Duodenal mucosa (tissue), 2 donors: ENCODE measurements at regions not wholly inside any gene's neighbourhood (a gene's known extent, or its start where the extent isn't known, plus 50 kb on each side); places are given as distances from the start of the nearest gene placed in this dataset.

Experiments used
- H3K27ac ChIP-seq: one replicate; pipeline ENCODE4 v1.7.0; 2013; ENCODE audit warnings: low read depth, low read length
- H3K27me3 ChIP-seq, 2 donors: one replicate each; pipeline ENCODE4 v1.7.0; 2013; ENCODE audit warnings: low read length in 2 of 2, control low read depth in 1 of 2; ENCODE audit not compliant: insufficient read depth in 2 of 2, control insufficient read depth in 1 of 2
- H3K36me3 ChIP-seq, 2 donors: one replicate each; pipeline ENCODE4 v1.7.0; 2013; ENCODE audit warnings: low read length in 2 of 2, control low read depth in 1 of 2; ENCODE audit not compliant: insufficient read depth in 2 of 2, control insufficient read depth in 1 of 2
- H3K4me1 ChIP-seq, 2 donors: one replicate each; pipeline ENCODE4 v1.7.0; 2013; ENCODE audit warnings: low read length in 2 of 2, control low read depth in 1 of 2; ENCODE audit not compliant: insufficient read depth in 2 of 2, control insufficient read depth in 1 of 2
- H3K4me3 ChIP-seq, 2 donors: one replicate each; pipeline ENCODE4 v1.7.0; 2013; ENCODE audit warnings: low read length in 2 of 2, low read depth in 1 of 2
- H3K9ac ChIP-seq, 2 donors: one replicate each; pipeline ENCODE4 v1.7.0; 2013; ENCODE audit warnings: low read length in 2 of 2, low read depth in 1 of 2
- H3K9me3 ChIP-seq, 2 donors: one replicate each; pipeline ENCODE4 v1.7.0; 2013; ENCODE audit warnings: low read length in 2 of 2, control low read depth in 1 of 2; ENCODE audit not compliant: control insufficient read depth in 1 of 2

DNA sequence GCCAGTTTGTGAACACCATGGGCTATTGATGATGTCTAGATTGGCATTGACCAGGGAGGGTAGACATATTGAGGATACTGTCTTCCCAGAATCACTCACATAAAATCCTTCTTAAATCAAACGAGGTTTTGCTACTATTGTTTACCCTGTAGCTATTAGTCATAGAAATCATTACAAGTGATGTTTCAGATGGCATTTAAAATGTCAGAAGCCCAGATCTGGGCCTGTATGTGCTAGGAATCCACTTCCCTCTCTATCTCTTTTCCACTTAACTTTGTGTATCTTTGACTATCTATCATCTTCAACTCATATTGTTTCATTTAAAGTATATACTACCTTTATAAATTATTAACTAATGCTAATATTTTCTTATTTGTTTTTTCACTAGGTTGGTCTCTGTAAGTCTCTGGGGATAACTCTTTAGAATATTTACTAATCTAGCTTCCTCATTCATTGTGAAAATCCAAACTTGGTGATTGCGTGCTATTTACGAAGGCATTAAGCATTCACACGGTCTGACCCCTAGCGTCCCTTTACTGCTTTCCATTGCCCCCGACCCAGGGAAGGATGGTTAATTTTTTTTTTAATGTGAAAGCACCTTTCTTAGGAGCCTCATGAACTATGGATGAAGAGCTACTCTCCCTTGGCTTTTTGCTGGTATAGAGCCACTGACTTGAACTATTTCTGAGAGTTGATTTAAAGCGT lies 281.8 kb downstream of the GPATCH2 start:
- Histone ChIP-seq H3K27me3 (no peaks in the 10 kb centered on the region), H3K27ac (no peak overlapping the region), H3K9me3 (no peaks in the 10 kb centered on the region), H3K4me1 (no peaks in the 10 kb centered on the region), H3K4me3 (no peak overlapping the region), H3K36me3 (no peaks in the 10 kb centered on the region), H3K9ac (no peak overlapping the region)

DNA sequence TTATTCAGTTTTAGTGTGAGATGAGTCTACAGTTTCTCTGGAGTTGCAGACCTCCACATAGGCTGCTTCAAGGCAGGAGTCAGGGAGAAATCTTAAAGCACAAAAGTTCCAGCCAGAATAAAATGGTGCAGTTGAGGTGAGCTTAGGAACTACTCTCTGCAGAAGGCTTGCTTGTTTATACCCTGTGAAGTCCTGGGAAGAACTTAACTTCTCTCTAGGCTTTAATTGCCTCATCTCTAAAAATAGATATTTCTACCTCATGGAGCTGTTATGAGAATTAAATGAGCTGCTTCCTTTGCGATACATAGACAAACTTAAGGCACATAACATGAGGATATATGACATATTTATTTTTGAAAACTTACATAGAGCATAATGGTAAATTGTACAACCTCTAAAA lies 286.2 kb downstream of the GPATCH2 start:
- Histone ChIP-seq H3K27me3 (no peaks in the 10 kb centered on the region), H3K9me3 (no peaks in the 10 kb centered on the region), H3K4me3 (no peak overlapping the region), H3K36me3 (no peaks in the 10 kb centered on the region), H3K9ac (no peak overlapping the region), H3K4me1 (no peaks in the 10 kb centered on the region), H3K27ac (no peak overlapping the region)

DNA sequence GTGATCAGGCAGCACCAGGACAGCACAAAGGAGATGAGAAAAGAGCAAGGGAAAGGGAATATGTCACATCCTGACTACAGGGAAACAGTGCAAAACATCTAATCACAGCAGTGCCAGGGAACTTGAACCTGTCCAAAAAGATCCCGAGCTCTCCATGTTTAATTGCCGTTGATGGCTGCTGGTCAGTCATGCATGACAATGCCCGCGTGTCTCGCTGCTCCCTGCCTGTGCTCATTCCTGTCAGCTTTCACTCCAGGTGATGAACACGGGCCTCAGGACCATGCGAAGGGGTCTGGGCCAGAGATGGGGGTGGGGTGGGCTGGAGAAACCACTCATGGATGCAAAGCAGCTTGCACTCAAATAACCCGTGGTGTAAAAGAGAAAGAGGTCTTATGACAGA lies 287.0 kb downstream of the GPATCH2 start:
- Histone ChIP-seq H3K4me1 (no peaks in the 10 kb centered on the region), H3K36me3 (no peaks in the 10 kb centered on the region), H3K27ac (no peak overlapping the region), H3K27me3 (no peaks in the 10 kb centered on the region), H3K9ac (no peak overlapping the region), H3K9me3 (no peaks in the 10 kb centered on the region), H3K4me3 (no peak overlapping the region)

DNA sequence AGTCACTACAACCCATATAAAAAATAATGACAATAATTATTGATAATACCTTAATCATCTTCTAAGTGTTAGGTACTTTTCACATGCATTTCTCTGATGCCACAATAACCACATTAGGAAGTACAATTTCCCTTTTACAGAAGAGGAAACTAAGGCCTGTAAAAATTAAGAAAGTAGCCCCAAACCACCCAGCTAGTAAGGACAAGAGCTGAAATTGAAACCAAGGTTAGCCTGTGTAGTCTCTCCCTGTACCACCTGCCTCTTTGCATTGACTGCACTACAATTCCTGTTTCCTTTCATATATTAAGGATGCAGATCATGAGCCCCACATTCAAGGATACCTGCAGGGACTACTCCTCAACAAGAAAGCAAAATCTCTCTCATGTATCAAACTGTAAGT lies 288.8 kb downstream of the GPATCH2 start:
- no peak overlapping the region for H3K27ac ChIP-seq
- no peaks in the 10 kb centered on the region for H3K36me3 ChIP-seq
- no peaks in the 10 kb centered on the region for H3K27me3 ChIP-seq
- H3K9me3 ChIP-seq = no peaks in the 10 kb centered on the region
- no peak overlapping the region for H3K9ac ChIP-seq
- H3K4me1 ChIP-seq = no peaks in the 10 kb centered on the region
- H3K4me3 ChIP-seq = no peak overlapping the region

DNA sequence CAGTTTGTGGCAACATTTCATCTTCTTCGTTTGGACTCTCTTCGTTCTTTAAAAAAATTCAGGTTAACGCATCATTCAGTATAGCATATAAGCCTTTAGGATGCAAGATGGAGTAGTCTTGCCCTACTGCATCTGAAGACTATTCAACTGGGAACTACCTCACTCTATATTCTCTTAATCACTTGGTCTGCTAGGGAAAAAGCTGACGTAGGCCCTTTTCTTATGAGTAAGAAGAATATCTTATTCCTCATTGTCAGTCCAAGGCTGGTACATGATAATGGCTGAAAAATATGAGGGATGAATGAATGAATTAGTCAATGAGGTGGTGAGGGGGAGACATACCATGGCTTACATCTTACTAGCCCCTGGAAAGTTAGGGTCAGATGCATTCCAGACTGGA lies 294.2 kb downstream of the GPATCH2 start:
- no peaks in the 10 kb centered on the region for H3K4me1 ChIP-seq
- H3K36me3 ChIP-seq = no peaks in the 10 kb centered on the region
- H3K4me3 ChIP-seq = no peak overlapping the region
- no peaks in the 10 kb centered on the region for H3K27me3 ChIP-seq
- H3K27ac ChIP-seq = no peak overlapping the region
- no peaks in the 10 kb centered on the region for H3K9me3 ChIP-seq
- H3K9ac ChIP-seq = no peak overlapping the region

DNA sequence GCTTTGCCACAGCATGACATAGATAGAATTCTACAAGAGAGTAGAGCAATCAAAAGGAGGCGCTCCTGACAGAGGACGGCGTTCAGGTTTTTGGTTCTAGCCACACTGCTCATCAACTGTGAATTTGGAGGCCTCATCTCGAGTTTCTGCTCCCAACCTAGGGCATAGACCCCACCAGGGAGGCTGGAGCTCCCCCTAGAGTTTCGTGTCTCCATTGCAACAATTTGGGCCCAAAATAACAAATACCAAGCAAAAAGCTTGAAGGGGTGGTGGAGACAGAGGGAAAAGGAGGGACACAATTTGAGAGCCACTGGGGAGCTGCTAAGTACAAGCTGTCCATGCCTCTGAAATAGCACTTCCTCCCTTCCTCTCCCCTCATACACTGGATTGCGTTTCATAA lies 297.0 kb downstream of the GPATCH2 start:
- H3K4me1 ChIP-seq = no peaks in the 10 kb centered on the region
- no peak overlapping the region for H3K9ac ChIP-seq
- peaks cover 0 to 7% of the 10 kb centered on the region in 2 donors for H3K9me3 ChIP-seq
- no peaks in the 10 kb centered on the region for H3K27me3 ChIP-seq
- H3K27ac ChIP-seq = no peak overlapping the region
- H3K4me3 ChIP-seq = no peak overlapping the region
- no peaks in the 10 kb centered on the region for H3K36me3 ChIP-seq

DNA sequence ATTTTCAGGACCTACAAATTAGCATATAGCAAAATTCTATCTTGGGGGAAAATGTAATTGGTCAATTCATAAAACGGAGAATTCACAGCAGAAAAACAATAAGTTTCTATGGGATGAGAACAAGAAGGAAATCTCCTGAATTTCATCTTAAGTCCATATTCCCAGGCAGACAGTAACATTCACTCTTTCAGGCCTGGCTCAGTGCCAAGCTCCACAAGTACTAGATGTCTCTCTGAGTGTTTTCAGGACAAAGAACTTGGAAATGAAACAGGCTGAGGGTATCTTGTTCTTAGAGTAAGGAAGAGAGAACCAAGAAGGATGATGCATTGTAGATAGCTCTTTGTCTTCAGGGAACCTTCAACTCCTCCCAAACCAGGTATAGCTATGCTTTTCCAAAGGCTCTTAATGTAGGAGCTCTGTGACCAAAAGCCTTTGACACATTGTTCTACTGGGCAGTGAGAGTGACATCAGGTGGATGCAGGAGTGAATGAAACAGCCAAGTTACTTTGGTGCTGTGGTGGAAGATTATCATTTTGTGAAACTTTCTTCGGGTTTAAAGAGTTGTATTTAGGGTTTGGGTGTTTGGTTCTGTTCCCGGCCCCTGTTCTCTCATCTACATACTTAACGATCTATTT lies 298.3 kb downstream of the GPATCH2 start:
- Histone ChIP-seq H3K4me1 (no peaks in the 10 kb centered on the region), H3K9ac (no peak overlapping the region), H3K36me3 (no peaks in the 10 kb centered on the region), H3K27me3 (no peaks in the 10 kb centered on the region), H3K9me3 (peaks cover 0 to 7% of the 10 kb centered on the region in 2 donors), H3K27ac (no peak overlapping the region), H3K4me3 (no peak overlapping the region)

DNA sequence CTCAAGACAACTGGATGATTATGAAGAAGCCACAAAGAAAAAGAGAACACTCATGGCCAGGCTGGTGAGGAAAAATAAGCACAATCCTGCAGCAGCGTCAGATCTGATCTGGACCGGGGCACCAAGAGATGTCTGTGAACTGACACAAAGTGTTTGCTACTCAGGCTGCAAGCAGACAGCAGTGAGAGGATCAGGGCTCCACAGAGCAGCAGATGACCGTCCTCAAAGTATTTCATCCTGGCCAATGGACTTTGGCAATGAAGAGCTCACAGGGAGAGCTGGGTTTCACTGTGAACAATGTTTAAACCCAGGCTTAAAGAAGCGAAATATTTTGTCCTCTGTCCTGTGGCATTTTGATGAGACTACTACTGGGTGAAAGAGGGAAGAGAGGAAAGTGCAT lies 299.2 kb downstream of the GPATCH2 start:
- no peak overlapping the region for H3K27ac ChIP-seq

DNA sequence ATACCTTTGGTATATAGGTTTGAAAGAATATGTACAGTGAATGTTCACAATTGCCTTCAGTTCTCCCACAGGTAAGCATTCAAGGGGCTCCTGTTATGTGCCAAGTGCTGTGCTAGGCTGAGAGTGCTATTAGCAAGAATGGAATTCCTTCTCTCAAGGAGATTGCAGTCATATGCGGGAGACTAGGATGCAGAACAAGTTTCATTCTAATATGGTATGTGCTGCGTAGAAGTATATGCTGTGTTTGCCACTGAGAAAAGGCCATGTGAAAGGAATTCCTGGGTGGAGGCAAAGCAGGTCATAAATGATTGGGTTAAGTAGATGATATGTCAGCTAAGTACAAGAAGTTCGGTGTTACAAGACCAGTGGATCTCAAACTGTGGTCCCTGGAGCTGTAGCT lies 303.0 kb downstream of the GPATCH2 start:
- Histone ChIP-seq H3K27ac (no peak overlapping the region), H3K9me3 (peaks cover 0 to 7% of the 10 kb centered on the region in 2 donors), H3K9ac (no peak overlapping the region), H3K4me1 (no peaks in the 10 kb centered on the region), H3K27me3 (no peaks in the 10 kb centered on the region), H3K4me3 (no peak overlapping the region), H3K36me3 (no peaks in the 10 kb centered on the region)

More for the DNA sequence above, 299.2 kb downstream of the GPATCH2 start:
- peaks cover 0 to 7% of the 10 kb centered on the region in 2 donors for H3K9me3 ChIP-seq
- H3K4me3 ChIP-seq = no peak overlapping the region
- no peaks in the 10 kb centered on the region for H3K4me1 ChIP-seq
- no peaks in the 10 kb centered on the region for H3K27me3 ChIP-seq
- H3K36me3 ChIP-seq = no peaks in the 10 kb centered on the region
- H3K9ac ChIP-seq = no peak overlapping the region

DNA sequence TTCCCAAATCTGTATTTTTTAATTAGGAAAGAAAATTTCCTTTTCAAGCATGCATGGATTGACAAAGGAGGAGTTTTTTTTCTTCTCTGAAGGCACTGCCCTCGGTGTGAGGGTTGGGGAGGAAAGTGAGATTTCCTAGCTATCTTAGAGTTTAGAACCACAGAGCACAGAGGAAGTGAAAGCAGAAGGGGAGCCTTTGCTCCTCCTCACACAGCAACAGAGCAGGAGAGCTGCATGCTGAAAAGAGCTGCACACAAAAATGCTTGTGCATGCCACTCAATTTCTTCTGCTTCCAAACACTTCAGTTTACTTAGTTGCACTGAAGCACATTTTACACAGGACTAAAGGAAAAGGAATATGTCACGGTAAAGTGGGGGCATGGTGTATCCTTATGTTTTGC lies 308.1 kb downstream of the GPATCH2 start:
- no peaks in the 10 kb centered on the region for H3K27me3 ChIP-seq

More for the DNA sequence above, 308.1 kb downstream of the GPATCH2 start:
- Histone ChIP-seq H3K4me3 (no peak overlapping the region), H3K9ac (no peak overlapping the region), H3K4me1 (no peaks in the 10 kb centered on the region), H3K36me3 (no peaks in the 10 kb centered on the region), H3K9me3 (no peaks in the 10 kb centered on the region), H3K27ac (no peak overlapping the region)
